OCI-LY1 (cell line): ENCODE measurements at regions not wholly inside any gene's neighbourhood (a gene's known extent, or its start where the extent isn't known, plus 50 kb on each side); places are given as distances from the start of the nearest gene placed in this dataset.

Experiments
- EZH2 ChIP-seq: fragments of 200-600 bp; sonication (generic), shearing (Covaris generic); IDR thresholded peaks from 2 replicates; pipeline ENCODE4 v1.8.0; 2017; ENCODE audit warnings: borderline replicate concordance, mixed run types, mild to moderate bottlenecking, antibody characterized with exemption, low read length, moderate library complexity, mixed read lengths
- TF ChIP-seq, protein P1 (sequence below): fragments of 200-600 bp; sonication (generic), shearing (Covaris generic); IDR thresholded peaks from 2 replicates; pipeline ENCODE4 v1.5.1; 2017; ENCODE audit warnings: mild to moderate bottlenecking, antibody characterized with exemption, low read length, moderate library complexity, mixed read lengths

GRCh38 chr7:67913604-67914003 is 917.0 kb downstream of the TYW1 start:
- TF ChIP-seq, protein P1, sequence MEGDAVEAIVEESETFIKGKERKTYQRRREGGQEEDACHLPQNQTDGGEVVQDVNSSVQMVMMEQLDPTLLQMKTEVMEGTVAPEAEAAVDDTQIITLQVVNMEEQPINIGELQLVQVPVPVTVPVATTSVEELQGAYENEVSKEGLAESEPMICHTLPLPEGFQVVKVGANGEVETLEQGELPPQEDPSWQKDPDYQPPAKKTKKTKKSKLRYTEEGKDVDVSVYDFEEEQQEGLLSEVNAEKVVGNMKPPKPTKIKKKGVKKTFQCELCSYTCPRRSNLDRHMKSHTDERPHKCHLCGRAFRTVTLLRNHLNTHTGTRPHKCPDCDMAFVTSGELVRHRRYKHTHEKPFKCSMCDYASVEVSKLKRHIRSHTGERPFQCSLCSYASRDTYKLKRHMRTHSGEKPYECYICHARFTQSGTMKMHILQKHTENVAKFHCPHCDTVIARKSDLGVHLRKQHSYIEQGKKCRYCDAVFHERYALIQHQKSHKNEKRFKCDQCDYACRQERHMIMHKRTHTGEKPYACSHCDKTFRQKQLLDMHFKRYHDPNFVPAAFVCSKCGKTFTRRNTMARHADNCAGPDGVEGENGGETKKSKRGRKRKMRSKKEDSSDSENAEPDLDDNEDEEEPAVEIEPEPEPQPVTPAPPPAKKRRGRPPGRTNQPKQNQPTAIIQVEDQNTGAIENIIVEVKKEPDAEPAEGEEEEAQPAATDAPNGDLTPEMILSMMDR, result no peak
- TF ChIP-seq EZH2, result no peak
